ENCODE measurements at regions not wholly inside any gene's neighbourhood (a gene's known extent, or its start where the extent isn't known, plus 50 kb on each side); places are given as distances from the start of the nearest gene placed in this dataset.

GRCh38 chr3:177742273-177742672, 545.0 kb upstream of the TBL1XR1 start:
- no peak for DNase-seq (ENCODE audit: low read depth)

- no peak for DNase-seq (ENCODE audit: low read depth)
Observed at GRCh38 chr3:177743173-177743890, 546.0 kb upstream of the TBL1XR1 start.

- peak; percentile 89 for DNase-seq (ENCODE audit: low read depth)
Observed at GRCh38 chr3:177744873-177745606, 547.8 kb upstream of the TBL1XR1 start.

GRCh38 chr3:177745607-177746005, 548.3 kb upstream of the TBL1XR1 start:
- no peak for DNase-seq (ENCODE audit: low read depth)

- DNase-seq (ENCODE audit: low read depth) = peak; percentile 47
Observed at GRCh38 chr3:177746337-177746933, 549.2 kb upstream of the TBL1XR1 start.

- DNase-seq (ENCODE audit: low read depth) = no peak
Observed at GRCh38 chr3:177749836-177750235, 552.6 kb upstream of the TBL1XR1 start.

- no peak for DNase-seq (ENCODE audit: low read depth)
Observed at GRCh38 chr3:177750436-177750835, 553.2 kb upstream of the TBL1XR1 start.

GRCh38 chr3:177751770-177752169, 554.5 kb upstream of the TBL1XR1 start:
- no peak for DNase-seq (ENCODE audit: low read depth)

- no peak for DNase-seq (ENCODE audit: low read depth)
Observed at GRCh38 chr3:177752831-177753230, 555.5 kb upstream of the TBL1XR1 start.

- peak; percentile 30 for DNase-seq (ENCODE audit: low read depth)
Observed at GRCh38 chr3:177753451-177754155, 556.3 kb upstream of the TBL1XR1 start.

- DNase-seq (ENCODE audit: low read depth) = peak; percentile 77
Observed at GRCh38 chr3:177754508-177754921, 557.2 kb upstream of the TBL1XR1 start.

- no peak for DNase-seq (ENCODE audit: low read depth)
Observed at GRCh38 chr3:177758126-177758525, 560.8 kb upstream of the TBL1XR1 start.

- no peak for DNase-seq (ENCODE audit: low read depth)
Observed at GRCh38 chr3:177760803-177761202, 563.5 kb upstream of the TBL1XR1 start.

GRCh38 chr3:177764377-177764912, 567.2 kb upstream of the TBL1XR1 start:
- no peak for DNase-seq (ENCODE audit: low read depth)

GRCh38 chr3:177764933-177765332, 567.7 kb upstream of the TBL1XR1 start:
- DNase-seq (ENCODE audit: low read depth) = no peak

GRCh38 chr3:177770383-177771230, 573.3 kb upstream of the TBL1XR1 start:
- DNase-seq (ENCODE audit: low read depth) = no peak

- no peak for DNase-seq (ENCODE audit: low read depth)
Observed at GRCh38 chr3:177771780-177772179, 574.5 kb upstream of the TBL1XR1 start.

GRCh38 chr3:177772908-177773557, 575.8 kb upstream of the TBL1XR1 start:
- DNase-seq (ENCODE audit: low read depth) = no peak

- no peak for DNase-seq (ENCODE audit: low read depth)
Observed at GRCh38 chr3:177773717-177774116, 576.4 kb upstream of the TBL1XR1 start.

GRCh38 chr3:177776661-177777101, 579.4 kb upstream of the TBL1XR1 start:
- peak; percentile 88 for DNase-seq (ENCODE audit: low read depth)

All from Daoy (cell line).